Activated T-cell treated with anti-CD3 and anti-CD28 coated beads for 48 hours (primary cell): ENCODE measurements at regions not wholly inside any gene's neighbourhood (a gene's known extent, or its start where the extent isn't known, plus 50 kb on each side); places are given as distances from the start of the nearest gene placed in this dataset.
A peak's percentile ranks its signal among the peaks of the same experiment; 100 is the strongest.

Source experiments
- DNase-seq: peaks from one replicate; pipeline ENCODE4 v3.0.0-alpha.2; 2020; ENCODE audit warnings: low read depth

GRCh38 chr14:99004112-99004511 lies 267.9 kb downstream of the BCL11B start:
- no peak for DNase-seq

GRCh38 chr14:99006276-99006675 lies 265.7 kb downstream of the BCL11B start:
- no peak for DNase-seq

GRCh38 chr14:99007795-99008194 lies 264.2 kb downstream of the BCL11B start:
- DNase-seq, result no peak

GRCh38 chr14:99009871-99010270 lies 262.1 kb downstream of the BCL11B start:
- no peak for DNase-seq

GRCh38 chr14:99011385-99011784 lies 260.6 kb downstream of the BCL11B start:
- no peak for DNase-seq

GRCh38 chr14:99012703-99013102 lies 259.3 kb downstream of the BCL11B start:
- DNase-seq, result no peak

- DNase-seq, result no peak
These were observed 256.2 kb downstream of the BCL11B start for GRCh38 chr14:99015833-99016232.

GRCh38 chr14:99023371-99023770 lies 248.6 kb downstream of the BCL11B start:
- DNase-seq, result no peak

- no peak for DNase-seq
These were observed 247.1 kb downstream of the BCL11B start for GRCh38 chr14:99024926-99025325.

- DNase-seq, result no peak
These were observed 246.6 kb downstream of the BCL11B start for GRCh38 chr14:99025418-99025817.

- DNase-seq, result peak; percentile 10
These were observed 245.5 kb downstream of the BCL11B start for GRCh38 chr14:99026471-99026870.

- no peak for DNase-seq
These were observed 244.0 kb downstream of the BCL11B start for GRCh38 chr14:99028041-99028440.

GRCh38 chr14:99028521-99028920 lies 243.5 kb downstream of the BCL11B start:
- no peak for DNase-seq

GRCh38 chr14:99029145-99029915 lies 242.7 kb downstream of the BCL11B start:
- DNase-seq, result no peak

- no peak for DNase-seq
These were observed 242.1 kb downstream of the BCL11B start for GRCh38 chr14:99029916-99030305.

GRCh38 chr14:99030454-99030853 lies 241.5 kb downstream of the BCL11B start:
- no peak for DNase-seq

- DNase-seq, result no peak
These were observed 239.2 kb downstream of the BCL11B start for GRCh38 chr14:99032759-99033158.

- DNase-seq, result no peak
These were observed 238.0 kb downstream of the BCL11B start for GRCh38 chr14:99033951-99034350.

GRCh38 chr14:99034711-99035171 lies 237.3 kb downstream of the BCL11B start:
- DNase-seq, result no peak

- DNase-seq, result no peak
These were observed 236.7 kb downstream of the BCL11B start for GRCh38 chr14:99035268-99035667.

GRCh38 chr14:99035712-99036610 lies 236.0 kb downstream of the BCL11B start:
- DNase-seq, result no peak

GRCh38 chr14:99036611-99037293 lies 235.2 kb downstream of the BCL11B start:
- no peak for DNase-seq
